NCI-H2171 treated with DMSO at 0.1 percent for 48 hours (cell line): ENCODE measurements at regions not wholly inside any gene's neighbourhood (a gene's known extent, or its start where the extent isn't known, plus 50 kb on each side); places are given as distances from the start of the nearest gene placed in this dataset.
"Not testable (repeated sequence)": the region's sequence is repeated elsewhere in the genome, so short reads cannot be mapped to it uniquely, and the experiment has no call there.

Source experiments
- DNase-seq: peaks from one replicate; lab custom pipeline; 2025; lab: John Stamatoyannopoulos, UW

DNA sequence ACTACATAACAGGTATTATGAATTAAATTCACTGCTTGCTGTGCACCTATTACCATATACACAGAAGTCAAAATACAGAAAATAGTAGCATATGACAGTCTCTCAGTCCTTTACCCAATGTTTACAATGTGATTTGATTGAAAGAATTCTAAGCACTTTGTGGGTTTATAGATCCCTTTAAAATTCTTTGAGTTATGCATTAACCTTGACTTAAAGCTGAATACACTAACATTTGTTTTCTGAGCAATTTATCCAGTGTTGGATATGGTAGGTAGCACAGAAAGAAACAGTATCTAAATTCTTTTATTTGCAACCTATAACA lies 230.8 kb upstream of the DDI1 start:
- no peak for DNase-seq

DNA sequence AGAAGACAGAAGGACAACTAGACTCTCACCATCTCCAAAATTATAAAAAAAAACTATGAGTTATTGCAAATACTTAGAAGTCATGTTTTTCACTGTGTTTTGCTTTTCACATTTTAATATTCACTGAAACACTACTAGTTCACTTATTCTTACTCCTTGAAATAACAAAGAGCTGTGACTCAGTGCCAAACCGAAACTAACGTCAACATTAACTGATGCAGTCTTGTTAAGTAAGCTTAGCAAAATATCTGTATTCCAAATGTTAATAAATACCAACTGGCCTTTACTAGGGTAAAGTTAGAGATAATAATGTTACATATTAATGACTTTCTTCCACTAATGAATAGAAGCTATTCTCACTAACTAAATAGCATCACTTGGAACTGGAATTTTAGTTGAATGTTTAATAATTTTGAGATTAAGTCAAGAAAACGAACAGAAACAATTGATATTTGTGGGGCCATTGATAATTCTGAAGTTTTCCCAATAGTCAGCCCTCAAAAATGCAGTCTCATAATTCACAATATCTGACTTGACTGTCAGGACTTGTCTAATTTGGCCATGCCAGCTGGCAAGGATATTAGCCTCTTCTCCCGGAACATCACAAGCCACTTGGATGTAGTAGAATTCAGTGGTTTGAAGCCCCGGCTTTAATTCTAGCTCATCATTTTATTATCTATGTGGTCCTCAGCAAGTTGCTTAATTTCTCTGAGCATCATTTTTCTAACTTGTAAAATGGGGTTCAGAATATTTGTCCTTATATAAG lies 230.1 kb upstream of the DDI1 start:
- DNase-seq = no peak

DNA sequence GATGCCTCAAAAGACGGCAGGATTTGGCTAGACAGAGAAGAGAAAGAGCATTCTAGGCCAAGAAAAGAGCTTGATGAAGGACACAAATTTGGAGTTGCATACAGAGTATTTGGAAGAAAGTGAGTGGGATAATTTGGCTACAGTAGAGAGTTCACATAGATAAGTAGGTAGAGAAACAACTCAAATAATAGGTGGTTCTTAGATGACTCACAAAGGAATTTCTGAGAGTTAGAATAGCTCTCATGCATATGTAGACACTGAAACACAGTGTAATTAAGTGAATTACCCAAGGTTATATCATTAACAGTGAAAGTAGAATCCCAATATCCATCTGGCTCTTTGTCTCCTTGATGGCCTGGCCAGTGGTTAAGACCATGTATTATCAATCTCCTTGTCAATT lies 228.6 kb upstream of the DDI1 start:
- no peak for DNase-seq

DNA sequence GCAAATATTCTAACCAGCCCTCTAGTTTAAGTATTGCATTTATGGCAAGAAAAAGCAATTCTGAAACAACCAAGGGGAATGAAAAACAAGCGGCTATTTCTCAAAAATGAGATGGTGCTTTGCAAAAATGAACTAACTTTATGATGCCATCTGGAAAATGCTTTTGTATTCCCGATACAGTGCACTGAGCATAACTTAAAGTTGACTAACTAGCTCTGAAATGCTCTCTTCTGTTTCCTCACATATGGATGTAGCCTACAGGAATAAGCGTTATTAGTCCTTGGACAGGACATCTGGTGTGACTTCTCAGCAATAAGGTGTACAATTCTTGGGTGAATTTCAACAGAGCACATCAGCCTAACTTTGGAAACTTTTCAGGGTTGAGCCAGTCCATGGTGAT lies 228.2 kb upstream of the DDI1 start:
- no peak for DNase-seq

DNA sequence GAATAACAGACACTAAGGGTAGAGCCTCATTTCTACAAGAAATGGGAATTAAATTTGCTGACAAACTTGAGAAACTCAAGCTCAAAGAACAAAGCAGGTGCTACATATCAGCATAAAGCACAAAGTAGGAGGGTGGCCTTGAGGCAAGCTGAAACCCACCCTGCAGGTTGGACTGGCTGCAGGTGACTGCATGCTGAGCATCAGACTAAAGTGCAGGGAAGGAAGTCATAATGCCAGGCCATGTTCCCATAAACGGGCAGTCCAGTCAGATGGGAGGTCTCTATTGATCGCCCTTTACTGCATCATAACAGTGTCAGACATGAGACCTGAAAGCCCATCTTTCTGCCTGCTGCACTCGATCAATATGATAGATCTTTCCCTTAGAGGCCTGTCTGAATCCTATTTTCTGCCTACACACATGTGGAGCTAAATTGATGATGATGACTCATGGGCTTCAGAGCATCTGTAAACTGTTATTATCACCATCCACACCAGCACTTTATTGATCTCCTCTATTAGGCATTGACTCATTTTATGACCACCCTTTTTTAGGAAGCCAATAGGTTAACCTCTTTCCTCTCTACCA lies 224.5 kb upstream of the DDI1 start:
- no peak for DNase-seq

DNA sequence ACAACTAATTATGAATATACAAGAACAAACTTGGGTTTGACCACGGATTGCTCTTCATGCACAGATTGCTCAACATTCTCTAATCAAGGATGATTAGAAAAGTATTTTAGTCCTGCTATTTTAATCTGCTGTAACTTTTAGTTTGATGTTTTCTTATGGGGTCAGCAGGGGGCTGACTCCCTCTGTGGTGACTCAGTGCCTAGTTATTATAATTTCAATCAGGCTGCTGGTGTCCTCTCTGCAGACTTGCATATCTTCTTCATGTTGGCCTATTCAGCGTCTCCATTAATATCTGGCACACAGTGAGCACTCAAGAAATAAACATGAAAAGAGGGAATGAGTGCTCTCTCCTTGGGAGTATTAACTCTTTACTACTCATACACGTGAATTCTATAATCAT lies 223.8 kb upstream of the DDI1 start:
- no peak for DNase-seq

DNA sequence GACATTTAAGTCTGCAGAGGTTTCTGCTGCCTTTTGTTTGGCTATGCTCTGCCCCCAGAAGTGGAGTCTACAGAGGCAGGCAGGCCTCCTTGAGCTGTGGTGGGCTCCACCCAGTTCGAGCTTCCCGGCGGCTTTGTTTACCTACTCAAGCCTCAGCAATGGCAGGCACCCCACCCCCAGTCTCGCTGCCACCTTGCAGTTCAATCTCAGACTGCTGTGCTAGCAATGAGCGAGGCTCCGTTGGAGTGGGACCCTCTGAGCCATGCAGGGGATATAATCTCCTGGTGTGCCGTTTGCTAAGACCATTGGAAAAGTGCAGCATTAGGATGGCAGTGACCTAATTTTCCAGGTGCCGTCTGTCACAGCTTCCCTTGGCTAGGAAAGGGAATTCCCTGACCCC lies 216.1 kb upstream of the DDI1 start:
- not testable (repeated sequence) for DNase-seq

DNA sequence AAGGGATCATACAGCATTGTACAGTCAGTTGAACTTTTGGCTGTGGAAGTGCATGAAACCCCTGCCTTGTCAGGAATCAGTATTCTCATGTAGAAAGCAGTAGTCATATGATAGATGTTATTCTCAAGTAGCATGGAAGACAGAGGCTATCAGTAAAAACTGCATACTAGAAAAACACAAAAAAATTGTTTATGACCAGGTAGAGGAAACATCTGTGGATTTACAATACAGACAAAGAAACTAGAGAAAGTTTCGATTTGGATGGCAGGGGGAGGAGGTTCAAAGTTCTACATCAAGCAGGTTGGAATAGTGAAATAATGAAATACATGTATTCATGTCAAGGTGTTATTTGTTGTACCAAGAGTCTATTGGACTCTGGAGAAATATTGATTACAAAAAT lies 212.3 kb upstream of the DDI1 start:
- no peak for DNase-seq

DNA sequence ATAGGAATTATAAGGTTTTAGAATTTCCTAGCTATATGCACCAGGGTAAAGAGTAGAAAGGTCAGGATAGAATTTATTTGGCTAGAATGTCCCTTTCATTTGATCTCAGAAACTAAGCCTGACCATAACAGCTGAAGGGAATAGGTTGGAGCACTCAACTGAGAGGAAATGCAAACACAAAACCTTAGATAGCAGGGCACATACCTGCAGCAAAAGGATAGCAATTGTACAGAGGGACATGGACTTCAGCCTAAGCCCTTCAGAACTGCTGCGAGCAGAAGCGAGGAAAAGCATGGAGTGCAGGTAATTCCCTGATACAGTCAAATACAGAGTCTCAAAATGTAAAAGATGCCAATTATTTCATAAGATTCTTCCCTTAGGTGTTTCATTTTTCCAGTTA lies 211.0 kb upstream of the DDI1 start:
- no peak for DNase-seq

DNA sequence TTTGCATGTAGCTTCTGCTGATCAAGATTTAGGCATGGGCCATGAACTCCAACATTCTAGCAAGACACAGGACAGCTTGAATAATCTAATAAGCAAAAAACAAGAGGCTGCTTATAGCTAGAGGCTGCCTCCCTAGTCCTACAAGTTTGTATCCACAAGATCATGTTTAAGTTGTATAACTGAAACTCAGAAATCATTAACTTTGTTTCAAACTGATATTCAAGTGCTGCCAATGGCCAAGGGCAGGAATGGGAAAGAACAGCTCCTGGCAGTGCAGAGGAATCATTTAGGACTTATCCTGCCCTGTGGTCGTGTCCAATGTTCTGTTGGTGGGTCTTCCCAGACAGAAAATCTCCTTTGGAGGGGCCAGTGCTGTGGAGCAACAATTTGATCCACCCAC lies 209.6 kb upstream of the DDI1 start:
- no peak for DNase-seq

DNA sequence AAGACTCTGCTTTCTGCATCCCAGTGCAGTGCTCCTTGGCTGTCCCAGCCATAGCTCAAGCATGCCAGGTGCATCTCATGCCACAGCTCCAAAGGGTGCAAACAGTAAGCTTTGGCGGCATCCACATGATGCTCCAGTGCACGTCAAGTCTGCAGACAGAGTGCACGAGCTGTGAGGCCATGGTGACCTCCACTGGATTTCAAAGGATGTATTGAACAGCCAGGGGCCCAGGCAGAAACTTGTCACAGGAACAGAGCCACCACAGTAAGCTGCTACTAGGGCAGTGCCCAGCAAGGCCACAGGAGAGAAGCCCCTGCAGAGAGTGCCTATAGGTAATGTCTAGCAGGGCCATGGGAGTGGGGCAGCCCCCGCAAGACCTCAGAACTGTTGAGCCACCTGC lies 206.8 kb upstream of the DDI1 start:
- DNase-seq = no peak

DNA sequence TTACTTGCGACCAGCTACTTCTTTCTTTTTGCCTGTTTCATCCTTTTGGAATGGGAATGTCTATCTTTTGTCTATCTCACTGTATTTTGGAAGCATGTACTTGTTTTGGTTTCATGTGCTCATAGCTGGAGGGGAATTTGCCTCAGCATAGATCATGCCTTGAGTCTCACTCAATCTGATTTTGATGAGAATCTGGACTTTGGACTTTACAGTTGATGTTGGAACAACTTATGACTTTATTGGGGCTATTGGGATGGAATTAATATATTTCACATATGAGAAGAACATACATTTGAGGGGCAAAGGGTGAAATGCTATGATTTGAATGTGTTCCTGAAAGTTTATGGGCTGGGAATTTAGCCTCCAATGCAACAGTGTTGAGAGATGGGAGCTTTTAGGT lies 206.2 kb upstream of the DDI1 start:
- DNase-seq = no peak

DNA sequence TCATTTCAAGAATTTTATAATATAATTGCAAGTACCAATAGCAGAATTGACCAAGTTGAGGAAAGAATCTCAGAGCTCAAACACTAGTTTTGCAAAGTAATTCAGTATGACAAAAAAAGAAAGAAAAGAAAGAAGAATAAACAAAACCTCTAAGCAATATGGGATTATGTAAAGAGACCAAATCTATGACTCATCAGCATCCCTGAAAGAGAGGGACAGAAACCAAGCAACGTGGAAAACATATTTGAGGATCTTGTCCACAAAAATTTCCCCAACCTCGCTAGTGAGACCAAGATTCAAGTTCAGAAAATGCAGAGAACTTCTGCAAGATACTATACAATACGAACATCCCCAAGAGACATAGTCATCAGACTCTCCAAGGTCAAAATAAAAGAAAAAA lies 203.7 kb upstream of the DDI1 start:
- no peak for DNase-seq

DNA sequence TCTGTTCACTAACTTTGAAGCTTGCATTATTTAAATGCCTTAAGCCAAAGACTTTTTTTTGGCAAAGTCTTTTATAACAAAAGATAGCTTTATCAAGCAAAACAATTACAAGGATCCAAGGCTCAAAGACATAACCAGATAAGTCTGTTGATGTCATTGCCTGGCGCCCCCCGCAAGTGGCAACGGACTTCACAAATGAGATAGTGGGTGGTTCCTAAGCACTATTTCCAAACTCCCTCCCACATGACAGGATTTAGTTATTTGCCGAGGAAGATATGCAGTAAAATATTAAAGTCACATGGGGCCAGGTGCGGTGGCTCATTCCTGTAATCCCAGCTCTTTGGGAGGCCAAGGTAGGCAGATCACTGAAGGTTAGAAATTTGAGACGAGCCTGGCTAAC lies 194.2 kb upstream of the DDI1 start:
- DNase-seq = no peak

DNA sequence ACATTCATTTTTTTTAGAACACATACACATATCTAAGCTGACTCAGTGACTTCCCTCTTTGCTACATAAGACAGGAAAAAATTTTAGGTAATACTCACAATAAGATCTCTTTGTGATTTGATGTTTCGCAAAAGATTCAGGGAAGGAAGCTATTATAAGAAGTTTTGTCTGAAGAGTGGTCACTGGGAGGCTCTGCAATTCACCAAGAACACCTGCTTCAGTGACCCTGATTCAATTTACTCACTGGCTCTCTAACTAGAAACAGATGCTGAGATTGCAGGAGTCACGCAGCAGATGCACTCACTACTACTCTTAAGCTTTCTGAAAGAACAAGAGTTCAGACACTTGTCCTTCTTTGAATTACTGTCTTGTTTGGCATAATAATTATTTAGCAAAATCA lies 193.6 kb upstream of the DDI1 start:
- DNase-seq = no peak

DNA sequence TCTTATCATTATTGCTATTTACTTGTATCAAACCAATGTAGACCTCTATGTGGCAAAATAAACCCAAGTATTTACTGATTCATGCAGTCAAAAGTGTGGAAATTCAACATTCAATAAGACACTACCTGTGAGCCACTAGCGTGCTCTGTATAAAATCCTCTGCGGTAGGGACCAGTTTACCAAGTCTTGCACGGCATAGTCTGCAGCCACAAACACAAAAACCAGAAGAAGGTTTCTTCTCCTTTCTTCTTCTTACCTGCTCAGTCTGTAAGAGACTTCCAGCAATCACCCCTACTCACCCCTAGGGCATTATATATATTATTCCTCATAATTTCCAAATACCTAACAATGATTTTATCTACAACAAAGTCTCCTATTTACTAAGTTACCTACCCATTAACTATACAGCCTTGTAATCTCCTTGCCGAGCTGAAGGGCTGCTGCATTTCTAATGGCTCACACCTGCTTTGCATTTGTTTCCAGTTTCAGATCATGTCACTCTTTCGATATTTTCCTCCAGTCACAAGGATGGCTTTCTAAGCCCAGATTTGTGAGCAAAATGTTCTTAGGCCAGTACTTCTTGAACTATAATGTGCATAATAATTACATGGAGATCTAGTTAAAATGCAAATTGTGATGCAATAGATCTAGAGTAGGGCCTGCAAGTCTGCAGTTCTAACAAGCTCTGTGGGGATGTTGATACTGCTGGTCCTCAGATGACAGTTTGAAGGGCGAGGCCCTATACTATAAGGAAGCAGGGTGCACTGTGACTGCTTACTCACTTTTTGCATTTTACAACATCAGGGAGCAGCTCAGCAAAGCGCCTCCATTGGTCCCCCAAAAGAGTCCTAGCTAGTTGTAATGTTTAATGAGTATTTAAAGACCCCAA lies 191.9 kb upstream of the DDI1 start:
- DNase-seq = no peak

DNA sequence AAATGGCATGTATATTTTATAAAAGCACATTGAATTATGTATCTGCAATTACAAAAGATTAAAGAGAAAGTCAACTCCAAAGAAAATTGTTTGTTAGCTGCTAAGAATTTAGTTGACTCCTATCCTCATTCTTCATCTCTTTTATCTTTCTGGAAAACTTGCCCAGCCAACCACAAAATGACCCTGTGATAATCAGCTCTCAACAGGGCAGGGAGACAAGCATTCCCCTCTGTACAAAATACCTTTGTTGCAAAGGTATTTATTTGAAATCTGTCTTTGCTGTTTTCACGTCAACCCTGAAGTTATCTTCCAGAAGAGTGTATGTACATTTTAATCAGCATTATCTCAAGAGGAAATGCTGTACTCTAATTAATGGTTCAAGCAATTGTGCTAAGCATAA lies 191.1 kb upstream of the DDI1 start:
- no peak for DNase-seq

DNA sequence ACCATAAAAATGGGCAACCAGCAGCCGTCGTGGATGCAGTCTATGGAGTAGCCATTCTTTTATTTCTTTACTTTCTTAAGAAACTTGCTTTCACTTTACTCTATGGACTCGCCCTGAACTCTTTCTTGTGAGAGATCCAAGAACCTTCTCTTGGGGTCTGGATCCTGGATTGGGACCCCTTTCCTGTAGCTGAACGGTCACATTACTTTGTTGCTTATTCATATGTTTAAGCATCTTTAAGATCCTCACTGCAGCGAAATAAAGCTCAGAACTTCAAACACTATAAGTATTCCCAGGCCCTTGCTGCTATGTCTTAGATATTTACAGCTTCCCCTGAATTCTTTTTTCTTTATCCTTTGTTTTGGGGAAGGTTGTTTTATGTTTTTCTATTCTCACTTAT lies 187.8 kb upstream of the DDI1 start:
- DNase-seq = no peak

DNA sequence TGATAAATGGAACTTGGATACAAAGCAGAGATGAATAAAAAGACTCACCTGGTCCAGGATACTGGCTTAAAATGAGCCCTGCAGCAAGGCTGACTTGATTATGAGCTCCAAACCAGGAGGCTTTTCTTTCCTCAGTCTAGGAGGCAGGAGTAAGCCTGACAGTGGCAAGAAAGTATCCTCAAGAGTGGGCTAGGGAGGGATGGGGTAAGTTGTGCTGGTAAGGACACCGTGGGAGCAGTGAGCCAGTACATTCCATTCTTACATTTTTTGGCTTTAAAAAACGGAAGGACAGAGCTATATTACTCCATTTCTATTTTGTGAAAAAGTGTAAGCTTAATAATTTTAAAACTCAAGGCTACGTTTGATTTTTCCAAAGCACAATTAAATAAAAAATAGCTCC lies 187.1 kb upstream of the DDI1 start:
- DNase-seq = no peak

DNA sequence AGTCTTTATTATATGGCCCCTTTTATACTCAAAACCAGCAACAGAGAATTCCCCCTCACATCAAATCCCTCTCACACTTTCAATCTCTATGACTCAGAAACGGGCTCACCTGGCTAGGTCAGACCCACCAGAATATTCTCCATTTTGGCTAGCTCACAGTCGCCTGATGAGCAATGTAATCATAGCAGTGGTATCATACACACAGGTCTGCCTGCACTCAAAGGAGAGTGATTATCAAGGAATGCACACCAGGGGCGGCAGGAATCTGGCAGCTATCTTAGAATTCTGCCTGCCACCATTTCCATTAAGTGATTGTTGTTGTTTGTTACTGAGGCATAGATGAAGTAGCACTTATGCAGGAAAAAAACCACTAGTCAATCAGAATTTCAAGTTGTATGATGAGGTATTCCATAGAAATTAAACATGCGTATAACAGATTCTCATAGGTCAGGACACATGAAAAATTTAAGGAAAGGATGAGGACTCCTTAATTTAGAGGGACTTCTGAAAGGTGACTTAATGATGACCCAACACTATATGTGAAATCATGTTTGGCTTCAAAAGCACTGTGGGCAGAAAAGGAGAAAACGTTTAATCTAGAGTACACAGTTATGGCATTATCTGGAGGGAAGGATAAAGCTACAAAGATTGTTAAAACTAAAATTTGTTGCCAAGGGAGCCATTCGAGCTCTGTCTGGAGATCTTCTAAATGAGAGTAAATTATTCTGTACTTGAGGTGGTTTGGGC lies 185.8 kb upstream of the DDI1 start:
- no peak for DNase-seq

DNA sequence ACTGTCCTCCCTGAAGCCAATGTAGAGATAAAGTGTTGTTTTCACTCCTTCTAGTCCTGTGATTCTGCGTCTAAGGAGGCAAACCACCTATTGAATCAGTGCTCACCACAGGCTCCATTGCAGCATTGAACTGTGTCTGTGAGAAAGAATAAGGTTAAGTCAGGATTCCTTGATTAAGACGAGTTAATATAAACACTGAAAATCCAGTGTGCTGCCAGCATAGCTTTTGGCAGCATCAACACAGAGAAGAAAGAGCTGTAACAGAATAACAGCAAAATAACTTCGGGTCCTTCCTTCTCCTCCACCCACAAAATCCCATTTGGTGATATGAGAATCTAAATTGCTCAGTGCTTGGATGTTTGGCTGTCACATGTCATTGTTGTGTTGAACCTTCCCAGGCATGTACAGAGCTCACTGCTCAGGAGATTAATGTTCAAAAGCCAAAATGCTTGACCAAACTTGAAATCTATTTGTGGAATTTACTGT lies 185.2 kb upstream of the DDI1 start:
- DNase-seq = no peak
